ENCODE measurements at regions not wholly inside any gene's neighbourhood (a gene's known extent, or its start where the extent isn't known, plus 50 kb on each side); places are given as distances from the start of the nearest gene placed in this dataset.

- no peak overlapping the region for H3K9ac ChIP-seq (ENCODE audit: low read length)
- H3K9me3 ChIP-seq (ENCODE audit: low read length): no peaks in the 10 kb centered on the region
- no peaks in the 10 kb centered on the region for H3F3A ChIP-seq (ENCODE audit: insufficient read depth, low read length, poor library complexity, severe bottlenecking)
- H4K20me1 ChIP-seq (ENCODE audit: insufficient read depth): no peaks in the 10 kb centered on the region
- no peaks in the 10 kb centered on the region for H3K9me2 ChIP-seq (ENCODE audit: insufficient read depth, low read length)
- H3K4me3 ChIP-seq (ENCODE audit: low read length): no peak overlapping the region
- no peak for TF ChIP-seq RAD21 (conservative IDR thresholded peaks at IDR 0.05)
- no peak overlapping the region for H3K4me2 ChIP-seq (ENCODE audit: low read length)
- no peak overlapping the region for H2AFZ ChIP-seq (ENCODE audit: low read depth, low read length)
- H3K27ac ChIP-seq (ENCODE audit: low read length): no peak overlapping the region
- H3K79me2 ChIP-seq (replicated peaks; ENCODE audit: insufficient read depth, low read length): no peaks in the 10 kb centered on the region
- H3K36me3 ChIP-seq (ENCODE audit: insufficient read depth, low read length): no peaks in the 10 kb centered on the region
- no peaks in the 10 kb centered on the region for H3K27me3 ChIP-seq (ENCODE audit: insufficient read depth, low read depth, low read length)
Measured at GRCh38 chr3:178456621-178457285, 79.5 kb upstream of the KCNMB2 start.

GRCh38 chr3:178457511-178457910 lies 78.7 kb upstream of the KCNMB2 start:
- Histone ChIP-seq H3K9me3 (ENCODE audit: low read length) (no peaks in the 10 kb centered on the region), H3K27me3 (ENCODE audit: insufficient read depth, low read depth, low read length) (no peaks in the 10 kb centered on the region), H3K27ac (ENCODE audit: low read length) (no peak overlapping the region), H3K36me3 (ENCODE audit: insufficient read depth, low read length) (no peaks in the 10 kb centered on the region), H3K4me2 (ENCODE audit: low read length) (no peak overlapping the region), H3K79me2 (replicated peaks; ENCODE audit: insufficient read depth, low read length) (no peaks in the 10 kb centered on the region), H3K9ac (ENCODE audit: low read length) (no peak overlapping the region), H3K9me2 (ENCODE audit: insufficient read depth, low read length) (no peaks in the 10 kb centered on the region), H3F3A (ENCODE audit: insufficient read depth, low read length, poor library complexity, severe bottlenecking) (no peaks in the 10 kb centered on the region), H4K20me1 (ENCODE audit: insufficient read depth) (no peaks in the 10 kb centered on the region), H3K4me3 (ENCODE audit: low read length) (no peak overlapping the region), H2AFZ (ENCODE audit: low read depth, low read length) (no peak overlapping the region)
- TF ChIP-seq RAD21 (conservative IDR thresholded peaks at IDR 0.05) (no peak), EZH2 (IDR thresholded peaks at IDR 0.05; ENCODE audit: borderline replicate concordance, insufficient read depth, low read length, poor library complexity, severe bottlenecking) (no peak), MXI1 (conservative IDR thresholded peaks at IDR 0.05; ENCODE audit: poor library complexity, severe bottlenecking) (no peak), TAF1 (IDR thresholded peaks at IDR 0.05; ENCODE audit: low read depth) (no peak)
- TF ChIP-seq, protein P1, sequence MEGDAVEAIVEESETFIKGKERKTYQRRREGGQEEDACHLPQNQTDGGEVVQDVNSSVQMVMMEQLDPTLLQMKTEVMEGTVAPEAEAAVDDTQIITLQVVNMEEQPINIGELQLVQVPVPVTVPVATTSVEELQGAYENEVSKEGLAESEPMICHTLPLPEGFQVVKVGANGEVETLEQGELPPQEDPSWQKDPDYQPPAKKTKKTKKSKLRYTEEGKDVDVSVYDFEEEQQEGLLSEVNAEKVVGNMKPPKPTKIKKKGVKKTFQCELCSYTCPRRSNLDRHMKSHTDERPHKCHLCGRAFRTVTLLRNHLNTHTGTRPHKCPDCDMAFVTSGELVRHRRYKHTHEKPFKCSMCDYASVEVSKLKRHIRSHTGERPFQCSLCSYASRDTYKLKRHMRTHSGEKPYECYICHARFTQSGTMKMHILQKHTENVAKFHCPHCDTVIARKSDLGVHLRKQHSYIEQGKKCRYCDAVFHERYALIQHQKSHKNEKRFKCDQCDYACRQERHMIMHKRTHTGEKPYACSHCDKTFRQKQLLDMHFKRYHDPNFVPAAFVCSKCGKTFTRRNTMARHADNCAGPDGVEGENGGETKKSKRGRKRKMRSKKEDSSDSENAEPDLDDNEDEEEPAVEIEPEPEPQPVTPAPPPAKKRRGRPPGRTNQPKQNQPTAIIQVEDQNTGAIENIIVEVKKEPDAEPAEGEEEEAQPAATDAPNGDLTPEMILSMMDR (IDR thresholded peaks at IDR 0.05; ENCODE audit: poor library complexity, severe bottlenecking): no peak

DNA sequence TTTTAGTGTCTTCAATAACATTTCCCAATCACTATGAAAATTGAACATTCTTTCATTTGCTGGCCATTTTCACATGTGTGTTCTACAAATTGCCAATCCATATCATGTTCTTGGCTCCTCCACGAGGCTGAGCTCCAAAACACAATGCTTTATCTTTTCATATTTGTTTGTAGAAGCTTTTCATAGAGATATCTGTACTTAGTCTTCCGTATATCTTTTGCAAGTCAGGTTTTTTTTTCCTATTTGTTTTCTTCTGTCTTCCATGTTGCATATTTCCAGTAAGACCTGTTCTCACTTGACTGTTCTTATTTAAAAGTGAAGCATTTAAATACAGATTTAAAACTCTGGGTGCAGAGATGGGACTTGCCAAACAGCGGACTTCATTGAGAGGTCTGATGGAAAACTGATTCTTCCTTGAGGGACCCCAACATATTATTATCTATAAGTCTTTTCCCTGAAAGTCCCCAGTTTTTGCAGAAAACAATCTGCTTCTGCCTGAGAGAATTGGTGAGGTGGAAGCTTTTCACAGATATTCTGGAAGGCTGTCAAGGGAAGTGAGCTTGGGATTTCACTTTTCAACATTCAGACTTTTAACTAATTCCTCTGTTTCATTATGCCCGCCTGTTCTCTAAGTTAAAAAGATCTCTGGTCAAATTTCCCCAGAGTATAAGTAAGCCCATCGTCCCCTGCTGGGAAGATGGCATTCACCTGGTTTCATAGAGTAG lies 77.8 kb upstream of the KCNMB2 start:
- TF ChIP-seq EP300 (conservative IDR thresholded peaks at IDR 0.05; ENCODE audit: poor library complexity, severe bottlenecking) (no peak), POLR2AphosphoS5 (IDR thresholded peaks at IDR 0.05) (no peak), RAD21 (conservative IDR thresholded peaks at IDR 0.05) (no peak), TAF1 (IDR thresholded peaks at IDR 0.05; ENCODE audit: low read depth) (no peak), SMC3 (conservative IDR thresholded peaks at IDR 0.05; ENCODE audit: poor library complexity) (no peak), EZH2 (IDR thresholded peaks at IDR 0.05; ENCODE audit: borderline replicate concordance, insufficient read depth, low read length, poor library complexity, severe bottlenecking) (no peak), MXI1 (conservative IDR thresholded peaks at IDR 0.05; ENCODE audit: poor library complexity, severe bottlenecking) (no peak)
- TF ChIP-seq, protein P2, sequence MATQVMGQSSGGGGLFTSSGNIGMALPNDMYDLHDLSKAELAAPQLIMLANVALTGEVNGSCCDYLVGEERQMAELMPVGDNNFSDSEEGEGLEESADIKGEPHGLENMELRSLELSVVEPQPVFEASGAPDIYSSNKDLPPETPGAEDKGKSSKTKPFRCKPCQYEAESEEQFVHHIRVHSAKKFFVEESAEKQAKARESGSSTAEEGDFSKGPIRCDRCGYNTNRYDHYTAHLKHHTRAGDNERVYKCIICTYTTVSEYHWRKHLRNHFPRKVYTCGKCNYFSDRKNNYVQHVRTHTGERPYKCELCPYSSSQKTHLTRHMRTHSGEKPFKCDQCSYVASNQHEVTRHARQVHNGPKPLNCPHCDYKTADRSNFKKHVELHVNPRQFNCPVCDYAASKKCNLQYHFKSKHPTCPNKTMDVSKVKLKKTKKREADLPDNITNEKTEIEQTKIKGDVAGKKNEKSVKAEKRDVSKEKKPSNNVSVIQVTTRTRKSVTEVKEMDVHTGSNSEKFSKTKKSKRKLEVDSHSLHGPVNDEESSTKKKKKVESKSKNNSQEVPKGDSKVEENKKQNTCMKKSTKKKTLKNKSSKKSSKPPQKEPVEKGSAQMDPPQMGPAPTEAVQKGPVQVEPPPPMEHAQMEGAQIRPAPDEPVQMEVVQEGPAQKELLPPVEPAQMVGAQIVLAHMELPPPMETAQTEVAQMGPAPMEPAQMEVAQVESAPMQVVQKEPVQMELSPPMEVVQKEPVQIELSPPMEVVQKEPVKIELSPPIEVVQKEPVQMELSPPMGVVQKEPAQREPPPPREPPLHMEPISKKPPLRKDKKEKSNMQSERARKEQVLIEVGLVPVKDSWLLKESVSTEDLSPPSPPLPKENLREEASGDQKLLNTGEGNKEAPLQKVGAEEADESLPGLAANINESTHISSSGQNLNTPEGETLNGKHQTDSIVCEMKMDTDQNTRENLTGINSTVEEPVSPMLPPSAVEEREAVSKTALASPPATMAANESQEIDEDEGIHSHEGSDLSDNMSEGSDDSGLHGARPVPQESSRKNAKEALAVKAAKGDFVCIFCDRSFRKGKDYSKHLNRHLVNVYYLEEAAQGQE (IDR thresholded peaks at IDR 0.05; ENCODE audit: borderline replicate concordance): no peak
- H3K9me3 ChIP-seq (ENCODE audit: low read length): no peaks in the 10 kb centered on the region
- no peak overlapping the region for H3K27ac ChIP-seq (ENCODE audit: low read length)

More for the DNA sequence above, 77.8 kb upstream of the KCNMB2 start:
- H3K9me2 ChIP-seq (ENCODE audit: insufficient read depth, low read length): no peaks in the 10 kb centered on the region
- no peak overlapping the region for H3K4me2 ChIP-seq (ENCODE audit: low read length)
- no peak overlapping the region for H3K9ac ChIP-seq (ENCODE audit: low read length)
- H2AFZ ChIP-seq (ENCODE audit: low read depth, low read length): no peak overlapping the region
- H3K79me2 ChIP-seq (replicated peaks; ENCODE audit: insufficient read depth, low read length): no peaks in the 10 kb centered on the region
- no peaks in the 10 kb centered on the region for H3K36me3 ChIP-seq (ENCODE audit: insufficient read depth, low read length)
- H3F3A ChIP-seq (ENCODE audit: insufficient read depth, low read length, poor library complexity, severe bottlenecking): no peaks in the 10 kb centered on the region
- H3K27me3 ChIP-seq (ENCODE audit: insufficient read depth, low read depth, low read length): no peaks in the 10 kb centered on the region
- H4K20me1 ChIP-seq (ENCODE audit: insufficient read depth): no peaks in the 10 kb centered on the region
- H3K4me3 ChIP-seq (ENCODE audit: low read length): no peak overlapping the region

Measured in neural cell (in vitro differentiated cells).